ENCODE measurements at regions not wholly inside any gene's neighbourhood (a gene's known extent, or its start where the extent isn't known, plus 50 kb on each side); places are given as distances from the start of the nearest gene placed in this dataset.

DNA sequence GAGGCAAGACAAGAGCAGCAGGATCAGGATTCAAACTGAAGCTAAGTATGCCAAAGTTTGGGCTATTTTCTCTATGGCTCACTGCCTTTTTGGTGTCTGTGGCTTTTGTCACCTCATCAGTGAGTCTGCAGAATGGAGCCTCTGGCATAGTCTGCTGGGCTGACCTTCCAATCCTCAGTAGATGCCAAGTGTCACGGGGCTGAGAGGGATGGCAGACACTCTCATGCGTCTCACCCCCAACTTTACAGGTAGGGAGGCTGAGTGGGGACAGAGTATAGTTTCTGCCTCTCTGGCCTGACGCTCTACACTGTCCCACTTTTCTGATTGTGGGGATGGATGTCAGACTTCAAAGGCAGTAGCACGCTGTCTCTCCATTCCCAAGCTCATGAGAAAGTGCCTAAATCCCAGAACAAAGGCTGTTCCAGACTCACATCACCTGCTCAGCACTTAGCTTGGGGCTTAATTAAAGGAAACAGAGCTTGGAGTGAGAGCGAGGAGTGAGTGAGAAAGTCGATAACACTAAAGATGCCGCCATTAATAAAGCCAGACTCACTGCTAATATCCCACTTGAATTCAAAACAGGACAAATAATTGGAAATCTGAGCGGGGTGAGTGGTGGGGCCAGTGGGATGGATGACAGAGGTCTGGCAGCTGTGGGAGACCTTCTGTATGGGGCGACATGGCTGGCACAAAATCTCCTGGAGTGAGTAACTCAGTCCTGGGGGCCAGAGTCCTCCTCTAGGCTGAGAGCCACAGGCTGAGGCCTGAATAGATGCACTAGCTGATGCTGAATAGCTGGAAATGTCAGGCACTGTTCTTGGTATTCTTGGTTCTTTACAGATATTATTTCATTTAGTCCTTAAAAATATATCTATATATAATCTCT lies 78.4 kb upstream of the MRPS22 start:
- DNase-seq (ENCODE audit: low read depth, low spot score): no peak
- ChIA-PET POLR2A (no interaction called here), CTCF (no interaction called here)
- H3K36me3 ChIP-seq (ENCODE audit: control insufficient read depth, insufficient read depth, low read length): no peaks in the 10 kb centered on the region
- H3K4me1 ChIP-seq (ENCODE audit: control insufficient read depth, insufficient read depth, low read length): no peaks in the 10 kb centered on the region
- H3K4me3 ChIP-seq (ENCODE audit: low read depth in 2 of 2, low read length in 2 of 2): no peak overlapping the region
- in situ Hi-C loops (cut with HindIII; ENCODE audit: low pct_unique_long_range_greater_than_20kb, low sequenced_read_pairs) (no loop called here), intact Hi-C loops (cut with micrococcal nuclease; ENCODE audit: unreplicated experiment) (no loop called here)
- no peaks in the 10 kb centered on the region for H3K9me3 ChIP-seq (ENCODE audit: control insufficient read depth, insufficient read depth, low read depth, low read length)
- no peaks in the 10 kb centered on the region for H3K27me3 ChIP-seq (ENCODE audit: control insufficient read depth, insufficient read depth, low read length)
- no peak overlapping the region for H3K27ac ChIP-seq (ENCODE audit: low read length)
- TF ChIP-seq, protein P1, sequence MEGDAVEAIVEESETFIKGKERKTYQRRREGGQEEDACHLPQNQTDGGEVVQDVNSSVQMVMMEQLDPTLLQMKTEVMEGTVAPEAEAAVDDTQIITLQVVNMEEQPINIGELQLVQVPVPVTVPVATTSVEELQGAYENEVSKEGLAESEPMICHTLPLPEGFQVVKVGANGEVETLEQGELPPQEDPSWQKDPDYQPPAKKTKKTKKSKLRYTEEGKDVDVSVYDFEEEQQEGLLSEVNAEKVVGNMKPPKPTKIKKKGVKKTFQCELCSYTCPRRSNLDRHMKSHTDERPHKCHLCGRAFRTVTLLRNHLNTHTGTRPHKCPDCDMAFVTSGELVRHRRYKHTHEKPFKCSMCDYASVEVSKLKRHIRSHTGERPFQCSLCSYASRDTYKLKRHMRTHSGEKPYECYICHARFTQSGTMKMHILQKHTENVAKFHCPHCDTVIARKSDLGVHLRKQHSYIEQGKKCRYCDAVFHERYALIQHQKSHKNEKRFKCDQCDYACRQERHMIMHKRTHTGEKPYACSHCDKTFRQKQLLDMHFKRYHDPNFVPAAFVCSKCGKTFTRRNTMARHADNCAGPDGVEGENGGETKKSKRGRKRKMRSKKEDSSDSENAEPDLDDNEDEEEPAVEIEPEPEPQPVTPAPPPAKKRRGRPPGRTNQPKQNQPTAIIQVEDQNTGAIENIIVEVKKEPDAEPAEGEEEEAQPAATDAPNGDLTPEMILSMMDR (IDR thresholded peaks at IDR 0.05): no peak
- no peak for TF ChIP-seq POLR2AphosphoS5 (IDR thresholded peaks at IDR 0.05; ENCODE audit: low read depth, low read length)
- BruUV-seq (replicated peaks): no TSS peak
- ATAC-seq: no peak

DNA sequence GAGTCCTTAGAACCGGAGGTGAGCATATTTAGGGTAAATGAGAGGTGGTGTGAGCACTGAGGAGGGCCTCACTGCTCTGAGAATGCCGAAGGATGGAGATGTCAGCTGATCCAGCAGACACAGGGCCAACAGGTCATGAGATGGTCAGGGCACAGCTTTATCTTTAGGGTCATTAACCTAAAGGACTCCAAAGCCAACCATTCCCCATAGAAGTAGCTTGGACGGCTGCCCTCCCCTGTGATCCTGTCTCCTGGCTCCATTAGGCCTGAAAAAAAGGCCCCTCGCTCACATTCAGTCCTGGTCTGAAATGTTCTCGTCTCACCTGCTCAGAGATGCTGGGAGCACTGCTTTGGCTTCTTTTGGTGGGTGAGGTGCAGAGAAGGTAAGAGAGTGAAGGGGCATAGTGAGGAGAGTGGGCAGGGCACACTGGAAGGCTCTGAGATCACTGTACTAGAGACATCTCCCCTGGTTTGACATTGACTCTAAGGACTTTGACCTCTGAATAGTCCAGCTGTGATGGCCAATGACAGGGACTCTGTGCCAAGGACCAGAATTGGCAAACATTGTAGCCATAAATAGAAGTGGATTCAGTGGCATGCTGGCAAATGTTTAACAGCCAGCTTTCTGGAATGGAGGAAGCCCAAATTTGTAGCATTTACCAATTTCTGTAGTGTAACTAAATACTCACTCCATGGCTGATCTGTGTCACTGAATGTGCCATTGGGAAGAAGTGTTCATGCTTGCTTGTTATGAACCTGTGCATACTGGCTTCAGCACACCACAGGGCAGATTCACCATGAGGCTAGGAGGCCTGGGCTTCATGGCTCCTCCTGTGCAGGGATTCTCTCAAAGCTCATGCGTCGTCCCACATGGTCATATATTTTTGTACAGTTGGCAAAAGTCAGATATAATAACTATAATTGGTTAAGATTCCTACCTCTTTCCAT lies 76.2 kb upstream of the MRPS22 start:
- BruUV-seq (replicated peaks): no TSS peak
- no peaks in the 10 kb centered on the region for H3K36me3 ChIP-seq (ENCODE audit: control insufficient read depth, insufficient read depth, low read length)
- POLR2A ChIA-PET: no interaction called here
- no peaks in the 10 kb centered on the region for H3K27me3 ChIP-seq (ENCODE audit: control insufficient read depth, insufficient read depth, low read length)
- H3K9me3 ChIP-seq (ENCODE audit: control insufficient read depth, insufficient read depth, low read depth, low read length): no peaks in the 10 kb centered on the region
- DNase-seq (ENCODE audit: low read depth, low spot score) (no peak), ATAC-seq (no peak)
- intact Hi-C loops (cut with micrococcal nuclease; ENCODE audit: unreplicated experiment): no loop called here
- no peak overlapping the region for H3K4me3 ChIP-seq (ENCODE audit: low read depth in 2 of 2, low read length in 2 of 2)
- TF ChIP-seq, protein P2, sequence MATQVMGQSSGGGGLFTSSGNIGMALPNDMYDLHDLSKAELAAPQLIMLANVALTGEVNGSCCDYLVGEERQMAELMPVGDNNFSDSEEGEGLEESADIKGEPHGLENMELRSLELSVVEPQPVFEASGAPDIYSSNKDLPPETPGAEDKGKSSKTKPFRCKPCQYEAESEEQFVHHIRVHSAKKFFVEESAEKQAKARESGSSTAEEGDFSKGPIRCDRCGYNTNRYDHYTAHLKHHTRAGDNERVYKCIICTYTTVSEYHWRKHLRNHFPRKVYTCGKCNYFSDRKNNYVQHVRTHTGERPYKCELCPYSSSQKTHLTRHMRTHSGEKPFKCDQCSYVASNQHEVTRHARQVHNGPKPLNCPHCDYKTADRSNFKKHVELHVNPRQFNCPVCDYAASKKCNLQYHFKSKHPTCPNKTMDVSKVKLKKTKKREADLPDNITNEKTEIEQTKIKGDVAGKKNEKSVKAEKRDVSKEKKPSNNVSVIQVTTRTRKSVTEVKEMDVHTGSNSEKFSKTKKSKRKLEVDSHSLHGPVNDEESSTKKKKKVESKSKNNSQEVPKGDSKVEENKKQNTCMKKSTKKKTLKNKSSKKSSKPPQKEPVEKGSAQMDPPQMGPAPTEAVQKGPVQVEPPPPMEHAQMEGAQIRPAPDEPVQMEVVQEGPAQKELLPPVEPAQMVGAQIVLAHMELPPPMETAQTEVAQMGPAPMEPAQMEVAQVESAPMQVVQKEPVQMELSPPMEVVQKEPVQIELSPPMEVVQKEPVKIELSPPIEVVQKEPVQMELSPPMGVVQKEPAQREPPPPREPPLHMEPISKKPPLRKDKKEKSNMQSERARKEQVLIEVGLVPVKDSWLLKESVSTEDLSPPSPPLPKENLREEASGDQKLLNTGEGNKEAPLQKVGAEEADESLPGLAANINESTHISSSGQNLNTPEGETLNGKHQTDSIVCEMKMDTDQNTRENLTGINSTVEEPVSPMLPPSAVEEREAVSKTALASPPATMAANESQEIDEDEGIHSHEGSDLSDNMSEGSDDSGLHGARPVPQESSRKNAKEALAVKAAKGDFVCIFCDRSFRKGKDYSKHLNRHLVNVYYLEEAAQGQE (IDR thresholded peaks at IDR 0.05; ENCODE audit: insufficient read depth in 1 of 2, low read depth in 2 of 2, low read length in 1 of 2): no peak
- TF ChIP-seq SIN3A (IDR thresholded peaks at IDR 0.05; ENCODE audit: borderline replicate concordance, insufficient read depth, low read depth, low read length): no peak
- no peak for TF ChIP-seq TCF7L2 (IDR thresholded peaks at IDR 0.05; ENCODE audit: low read depth, low read length)
- TF ChIP-seq POLR2AphosphoS5 (IDR thresholded peaks at IDR 0.05; ENCODE audit: low read depth, low read length): no peak
- TF ChIP-seq, protein P1 (IDR thresholded peaks at IDR 0.05): no peak
- H3K27ac ChIP-seq (ENCODE audit: low read length): no peak overlapping the region
- no peaks in the 10 kb centered on the region for H3K4me1 ChIP-seq (ENCODE audit: control insufficient read depth, insufficient read depth, low read length)
- in situ Hi-C loops (cut with HindIII; ENCODE audit: low pct_unique_long_range_greater_than_20kb, low sequenced_read_pairs): no loop called here
- CTCF ChIA-PET: no interaction called here

Data from Panc1 (cell line).